Endothelial cell of umbilical vein (primary cell): ENCODE measurements at regions not wholly inside any gene's neighbourhood (a gene's known extent, or its start where the extent isn't known, plus 50 kb on each side); places are given as distances from the start of the nearest gene placed in this dataset.

ENCODE experiments used
- CTCF ChIP-seq, 2 donors: IDR thresholded peaks; 1 replicate in 1 of 2; 2 replicates in 1 of 2; pipeline ENCODE4 v1.5.1; 2011; ENCODE audit warnings: low read length in 2 of 2, mild to moderate bottlenecking in 2 of 2, moderate library complexity in 2 of 2, control low read depth in 1 of 2, inconsistent platforms in 1 of 2, low read depth in 1 of 2; ENCODE audit not compliant: insufficient read depth in 1 of 2; ENCODE audit errors: extremely low read depth in 1 of 2
- EZH2 ChIP-seq: IDR thresholded peaks from 2 replicates; pipeline ENCODE4 v1.6.1; 2012; ENCODE audit warnings: borderline replicate concordance, low read depth, mild to moderate bottlenecking, moderate library complexity, low read length, inconsistent platforms; ENCODE audit not compliant: severe bottlenecking
- JUN ChIP-seq: IDR thresholded peaks from 2 replicates; pipeline ENCODE4 v1.6.1; 2011; ENCODE audit warnings: borderline replicate concordance, low read depth; ENCODE audit not compliant: insufficient read length, insufficient read depth
- POLR2A ChIP-seq: IDR thresholded peaks from 2 replicates; pipeline ENCODE4 v1.6.1; 2012; ENCODE audit warnings: low read depth, mild to moderate bottlenecking, control low read depth, low read length
- POLR2AphosphoS5 ChIP-seq: IDR thresholded peaks from 2 replicates; pipeline ENCODE4 v1.6.1; 2012; ENCODE audit warnings: low read depth, mild to moderate bottlenecking, control low read depth, low read length, moderate library complexity; ENCODE audit not compliant: insufficient read depth

- TF ChIP-seq CTCF (IDR thresholded peaks at IDR 0.05; ENCODE audit: extremely low read depth in 1 of 2, insufficient read depth in 1 of 2, low read depth in 1 of 2, low read length in 2 of 2) (no peak), POLR2A (no peak), EZH2 (no peak), JUN (no peak), POLR2AphosphoS5 (no peak)
These were observed 90.1 kb upstream of the LGALSL start for GRCh38 chr2:64363848-64364247.
